ENCODE measurements at regions not wholly inside any gene's neighbourhood (a gene's known extent, or its start where the extent isn't known, plus 50 kb on each side); places are given as distances from the start of the nearest gene placed in this dataset.

GRCh38 chr14:101417434-101417833, 143.9 kb upstream of the DIO3 start:
- TF ChIP-seq, protein P1, sequence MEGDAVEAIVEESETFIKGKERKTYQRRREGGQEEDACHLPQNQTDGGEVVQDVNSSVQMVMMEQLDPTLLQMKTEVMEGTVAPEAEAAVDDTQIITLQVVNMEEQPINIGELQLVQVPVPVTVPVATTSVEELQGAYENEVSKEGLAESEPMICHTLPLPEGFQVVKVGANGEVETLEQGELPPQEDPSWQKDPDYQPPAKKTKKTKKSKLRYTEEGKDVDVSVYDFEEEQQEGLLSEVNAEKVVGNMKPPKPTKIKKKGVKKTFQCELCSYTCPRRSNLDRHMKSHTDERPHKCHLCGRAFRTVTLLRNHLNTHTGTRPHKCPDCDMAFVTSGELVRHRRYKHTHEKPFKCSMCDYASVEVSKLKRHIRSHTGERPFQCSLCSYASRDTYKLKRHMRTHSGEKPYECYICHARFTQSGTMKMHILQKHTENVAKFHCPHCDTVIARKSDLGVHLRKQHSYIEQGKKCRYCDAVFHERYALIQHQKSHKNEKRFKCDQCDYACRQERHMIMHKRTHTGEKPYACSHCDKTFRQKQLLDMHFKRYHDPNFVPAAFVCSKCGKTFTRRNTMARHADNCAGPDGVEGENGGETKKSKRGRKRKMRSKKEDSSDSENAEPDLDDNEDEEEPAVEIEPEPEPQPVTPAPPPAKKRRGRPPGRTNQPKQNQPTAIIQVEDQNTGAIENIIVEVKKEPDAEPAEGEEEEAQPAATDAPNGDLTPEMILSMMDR (IDR thresholded peaks at IDR 0.05; ENCODE audit: insufficient read depth, low read depth, low read length) = no peak
- no peak for TF ChIP-seq EZH2 (IDR thresholded peaks at IDR 0.05; ENCODE audit: insufficient read depth, low read length)

Data from astrocyte (in vitro differentiated cells and primary cell).